C4-2B (cell line): ENCODE measurements at regions not wholly inside any gene's neighbourhood (a gene's known extent, or its start where the extent isn't known, plus 50 kb on each side); places are given as distances from the start of the nearest gene placed in this dataset.
"Not testable (repeated sequence)": the region's sequence is repeated elsewhere in the genome, so short reads cannot be mapped to it uniquely, and the experiment has no call there.

Source experiments
- H3K27ac ChIP-seq: fragments of 450-650 bp; 2 replicates; pipeline ENCODE4 v1.5.1; 2017
- CTCF ChIP-seq: fragments of 450-650 bp; conservative IDR thresholded peaks from 2 replicates; pipeline ENCODE4 v1.5.1; 2017; ENCODE audit warnings: mild to moderate bottlenecking
- ZFX ChIP-seq: fragments of 450-650 bp; IDR thresholded peaks from 2 replicates; pipeline ENCODE4 v1.6.1; 2017

- no peak for TF ChIP-seq CTCF
- TF ChIP-seq ZFX: no peak
- no peak overlapping the region for H3K27ac ChIP-seq
Observed at GRCh38 chr13:22848539-22849052, 332.2 kb upstream of the SGCG start.

GRCh38 chr13:22855926-22856325 lies 324.9 kb upstream of the SGCG start:
- TF ChIP-seq CTCF: no peak
- TF ChIP-seq ZFX: no peak
- H3K27ac ChIP-seq: no peak overlapping the region

GRCh38 chr13:22858980-22859379 lies 321.8 kb upstream of the SGCG start:
- H3K27ac ChIP-seq: not testable (repeated sequence)

GRCh38 chr13:22859411-22859810 lies 321.4 kb upstream of the SGCG start:
- not testable (repeated sequence) for H3K27ac ChIP-seq

- no peak overlapping the region for H3K27ac ChIP-seq
Observed at GRCh38 chr13:22861958-22862466, 318.8 kb upstream of the SGCG start.

GRCh38 chr13:22862478-22862877 lies 318.3 kb upstream of the SGCG start:
- TF ChIP-seq ZFX (no peak), CTCF (no peak)
- no peak overlapping the region for H3K27ac ChIP-seq

More at GRCh38 chr13:22861958-22862466, 318.8 kb upstream of the SGCG start:
- TF ChIP-seq ZFX: no peak
- no peak for TF ChIP-seq CTCF

GRCh38 chr13:22866221-22866620 lies 314.6 kb upstream of the SGCG start:
- TF ChIP-seq CTCF: no peak
- H3K27ac ChIP-seq: no peak overlapping the region

- TF ChIP-seq ZFX (no peak), CTCF (no peak)
- H3K27ac ChIP-seq: no peak overlapping the region
Observed at GRCh38 chr13:22871231-22871630, 309.5 kb upstream of the SGCG start.
